ENCODE measurements at regions not wholly inside any gene's neighbourhood (a gene's known extent, or its start where the extent isn't known, plus 50 kb on each side); places are given as distances from the start of the nearest gene placed in this dataset.

DNA sequence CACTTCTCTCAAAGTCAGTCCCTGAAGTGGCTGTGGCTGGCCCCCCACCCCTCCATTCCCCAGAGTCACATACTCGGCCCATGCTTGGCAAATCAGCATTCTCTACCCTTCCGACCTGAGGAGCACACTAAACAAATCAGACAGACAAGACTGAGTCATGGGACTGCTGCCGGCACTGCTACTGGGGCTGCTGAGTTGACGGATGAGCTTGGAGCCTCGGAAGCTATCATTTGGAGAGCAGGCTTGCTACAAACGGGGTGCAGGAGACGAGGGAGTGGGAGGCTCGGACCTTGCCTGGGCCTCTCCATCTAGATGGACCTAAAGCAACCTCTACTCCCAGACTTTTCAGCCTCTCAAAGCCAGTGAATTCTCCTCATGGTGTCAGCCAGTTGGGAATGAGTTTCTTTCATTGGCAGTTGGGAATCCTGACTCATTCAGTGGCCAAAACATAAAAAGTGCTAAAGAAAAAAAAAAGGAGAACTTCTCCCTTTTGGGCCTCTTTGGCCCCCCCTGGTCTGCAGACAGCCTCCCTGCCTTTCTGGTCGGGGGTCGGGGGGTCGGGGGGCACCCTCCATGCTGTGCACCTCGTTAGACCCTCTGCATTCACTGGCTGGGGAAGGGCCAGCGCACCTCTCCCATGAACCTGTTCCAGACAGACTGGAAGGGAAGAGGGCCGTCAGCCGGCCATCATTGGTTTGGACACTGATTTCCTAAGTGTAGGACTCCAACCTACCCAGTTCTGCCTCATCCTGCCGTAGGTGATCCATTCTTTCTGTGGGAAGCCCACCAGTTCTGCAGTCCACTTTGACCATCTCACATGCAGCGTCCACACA is 52.3 kb upstream of the COL13A1 start:
- TF ChIP-seq, protein P1, sequence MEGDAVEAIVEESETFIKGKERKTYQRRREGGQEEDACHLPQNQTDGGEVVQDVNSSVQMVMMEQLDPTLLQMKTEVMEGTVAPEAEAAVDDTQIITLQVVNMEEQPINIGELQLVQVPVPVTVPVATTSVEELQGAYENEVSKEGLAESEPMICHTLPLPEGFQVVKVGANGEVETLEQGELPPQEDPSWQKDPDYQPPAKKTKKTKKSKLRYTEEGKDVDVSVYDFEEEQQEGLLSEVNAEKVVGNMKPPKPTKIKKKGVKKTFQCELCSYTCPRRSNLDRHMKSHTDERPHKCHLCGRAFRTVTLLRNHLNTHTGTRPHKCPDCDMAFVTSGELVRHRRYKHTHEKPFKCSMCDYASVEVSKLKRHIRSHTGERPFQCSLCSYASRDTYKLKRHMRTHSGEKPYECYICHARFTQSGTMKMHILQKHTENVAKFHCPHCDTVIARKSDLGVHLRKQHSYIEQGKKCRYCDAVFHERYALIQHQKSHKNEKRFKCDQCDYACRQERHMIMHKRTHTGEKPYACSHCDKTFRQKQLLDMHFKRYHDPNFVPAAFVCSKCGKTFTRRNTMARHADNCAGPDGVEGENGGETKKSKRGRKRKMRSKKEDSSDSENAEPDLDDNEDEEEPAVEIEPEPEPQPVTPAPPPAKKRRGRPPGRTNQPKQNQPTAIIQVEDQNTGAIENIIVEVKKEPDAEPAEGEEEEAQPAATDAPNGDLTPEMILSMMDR (conservative IDR thresholded peaks at IDR 0.05; ENCODE audit: low read depth, low read length): no peak
- no peak for TF ChIP-seq EZH2 (IDR thresholded peaks at IDR 0.05; ENCODE audit: borderline replicate concordance, low read depth, low read length, poor library complexity, severe bottlenecking)
